Stimulated activated naive CD8-positive, alpha-beta T cell treated with anti-CD3 and anti-CD28 coated beads, Interleukin-15, Interleukin-2, amounts not matched to agents 100 U/mL and 50 U/mL, for 24 hours (primary cell): ENCODE measurements at regions not wholly inside any gene's neighbourhood (a gene's known extent, or its start where the extent isn't known, plus 50 kb on each side); places are given as distances from the start of the nearest gene placed in this dataset.
"Not testable (repeated sequence)": the region's sequence is repeated elsewhere in the genome, so short reads cannot be mapped to it uniquely, and the experiment has no call there.

Experiments
- ATAC-seq: fragments of 150-1000 bp; cut with Tn5 transposase; one replicate; pipeline ENCODE4 v1.10.0; 2021
- DNase-seq: peaks from one replicate; pipeline ENCODE4 v3.0.0; 2021

DNA sequence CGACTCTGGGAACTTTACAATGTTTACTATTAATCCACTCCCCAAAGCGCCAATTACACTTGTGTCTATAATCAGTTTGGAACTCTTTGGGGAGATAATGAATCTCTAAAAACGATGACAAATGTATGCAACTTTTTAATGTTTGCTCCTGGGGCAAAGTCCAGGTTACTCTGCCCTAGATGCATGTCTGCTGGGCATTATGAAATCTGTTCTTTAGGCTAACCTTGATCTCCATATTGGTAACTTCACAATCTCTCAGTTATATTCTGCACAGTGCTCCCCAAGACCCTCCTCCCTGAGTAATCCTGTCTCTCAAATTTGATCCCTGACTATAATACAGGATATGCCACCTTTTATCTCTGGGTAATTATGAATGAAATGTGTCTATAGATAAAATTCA, 152.2 kb upstream of the TRPM3 start:
- ATAC-seq (no peak), DNase-seq (no peak)

GRCh38 chr9:71271602-71272001, 150.2 kb upstream of the TRPM3 start:
- DNase-seq (no peak), ATAC-seq (no peak)

GRCh38 chr9:71270554-71270953, 149.1 kb upstream of the TRPM3 start:
- ATAC-seq (no peak), DNase-seq (no peak)

DNA sequence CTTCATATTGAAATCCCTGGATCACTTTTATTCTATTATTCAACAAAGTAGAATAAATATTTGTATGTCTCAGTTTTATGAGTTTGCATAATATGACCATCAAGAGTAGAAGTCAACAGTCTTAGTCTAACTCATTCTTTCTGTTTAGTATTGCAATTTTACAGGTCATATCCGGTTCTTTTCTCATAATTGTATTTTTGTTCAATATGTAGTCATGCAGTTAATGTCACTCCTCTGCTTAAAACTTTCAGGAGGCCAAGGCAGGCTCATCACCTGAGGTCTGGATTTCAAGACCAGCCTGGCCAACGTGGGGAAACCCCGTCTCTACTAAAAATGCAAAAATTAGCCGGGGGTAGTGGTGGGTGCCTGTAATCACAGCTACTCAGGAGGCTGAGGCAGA, 148.4 kb upstream of the TRPM3 start:
- DNase-seq (no peak), ATAC-seq (no peak)

DNA sequence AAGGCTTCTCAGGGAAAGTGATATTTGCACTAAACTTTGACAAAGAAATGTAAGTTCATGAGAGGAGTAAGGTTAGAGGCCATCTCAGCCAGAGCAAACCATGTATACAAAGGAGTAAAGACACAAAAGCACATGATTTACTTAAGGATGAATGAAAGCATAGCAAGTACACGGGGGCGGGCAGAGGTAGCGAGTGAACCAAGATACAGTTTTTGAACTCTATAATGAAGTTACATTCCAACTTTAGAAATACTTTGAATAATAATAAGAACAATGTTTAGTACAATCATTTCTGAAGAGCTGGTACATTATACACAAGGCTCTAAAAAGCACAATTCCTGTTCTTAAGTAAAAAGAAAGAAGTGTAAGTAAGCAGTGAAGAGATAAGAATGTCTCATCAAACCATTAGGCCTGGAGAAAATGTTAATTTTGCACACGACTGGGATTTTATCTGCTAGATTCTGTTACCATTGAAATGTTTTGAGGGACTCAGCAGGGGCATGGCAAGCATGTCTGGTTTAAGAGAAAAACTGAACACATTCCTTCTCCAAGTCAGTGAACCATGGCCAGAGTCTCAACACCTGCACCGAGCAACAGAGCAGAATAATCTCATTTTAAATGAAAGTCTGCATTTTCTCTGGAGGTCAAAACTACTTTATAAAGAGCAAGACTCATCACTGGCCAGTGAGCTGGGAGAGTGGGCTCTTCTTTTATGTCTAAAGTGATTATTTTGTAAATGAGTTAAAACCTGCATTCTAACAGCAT, 147.6 kb upstream of the TRPM3 start:
- ATAC-seq (no peak), DNase-seq (no peak)

GRCh38 chr9:71263451-71263850, 142.0 kb upstream of the TRPM3 start:
- no peak for ATAC-seq
- no peak for DNase-seq

GRCh38 chr9:71260419-71260818, 139.0 kb upstream of the TRPM3 start:
- ATAC-seq, DNase-seq: not testable (repeated sequence)

GRCh38 chr9:71254592-71255277, 133.3 kb upstream of the TRPM3 start:
- DNase-seq (no peak), ATAC-seq (no peak)

- ATAC-seq (no peak), DNase-seq (no peak)
These were observed 131.6 kb upstream of the TRPM3 start for GRCh38 chr9:71253011-71253410.

DNA sequence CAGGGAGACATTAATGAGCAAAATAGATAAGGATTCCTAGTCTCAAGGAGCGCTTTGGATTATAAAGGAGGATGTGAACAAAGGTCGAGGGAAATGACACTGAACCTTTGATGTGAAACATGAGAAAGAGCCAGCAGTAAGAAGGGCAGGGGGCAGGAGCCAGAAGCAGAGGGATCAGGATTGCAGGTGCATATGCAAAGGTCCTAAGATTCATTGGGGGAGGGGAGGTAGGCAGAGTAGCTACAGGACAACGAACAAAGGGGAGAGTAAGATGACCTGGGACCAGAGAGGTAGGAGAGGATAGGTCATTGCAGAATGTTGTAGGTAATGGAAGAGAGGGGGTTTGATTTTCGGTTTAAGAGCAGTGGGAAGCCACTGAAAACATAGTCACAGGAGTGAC, 129.2 kb upstream of the TRPM3 start:
- ATAC-seq = no peak
- DNase-seq = no peak

DNA sequence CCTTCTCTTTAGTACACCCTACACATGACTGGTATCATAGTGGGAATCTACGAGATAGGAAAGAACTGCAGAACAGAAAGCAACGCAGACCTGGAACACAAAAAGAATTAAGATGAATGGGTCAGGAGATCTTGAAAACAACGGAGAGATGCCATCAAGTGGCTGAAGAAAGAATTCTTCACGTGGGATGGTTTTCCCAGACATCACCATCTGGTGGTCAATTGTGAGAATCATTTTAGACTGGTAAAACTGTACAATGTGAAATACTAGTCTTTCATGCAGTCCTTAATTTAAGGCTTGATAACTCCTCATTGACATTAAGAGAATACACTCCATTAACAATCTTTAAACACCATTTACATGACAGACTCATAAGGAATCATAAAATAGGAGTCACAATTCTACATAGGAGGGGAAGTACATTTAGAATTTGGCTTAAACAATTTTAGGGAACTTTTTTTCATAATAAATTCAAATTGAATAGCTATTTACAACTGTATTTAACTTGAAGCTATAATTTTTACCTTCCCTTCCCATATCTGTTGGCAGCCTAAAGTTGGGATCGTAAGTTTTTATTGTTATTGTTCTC, 128.4 kb upstream of the TRPM3 start:
- DNase-seq = no peak
- no peak for ATAC-seq

- DNase-seq (no peak), ATAC-seq (no peak)
These were observed 124.2 kb upstream of the TRPM3 start for GRCh38 chr9:71245651-71246050.

DNA sequence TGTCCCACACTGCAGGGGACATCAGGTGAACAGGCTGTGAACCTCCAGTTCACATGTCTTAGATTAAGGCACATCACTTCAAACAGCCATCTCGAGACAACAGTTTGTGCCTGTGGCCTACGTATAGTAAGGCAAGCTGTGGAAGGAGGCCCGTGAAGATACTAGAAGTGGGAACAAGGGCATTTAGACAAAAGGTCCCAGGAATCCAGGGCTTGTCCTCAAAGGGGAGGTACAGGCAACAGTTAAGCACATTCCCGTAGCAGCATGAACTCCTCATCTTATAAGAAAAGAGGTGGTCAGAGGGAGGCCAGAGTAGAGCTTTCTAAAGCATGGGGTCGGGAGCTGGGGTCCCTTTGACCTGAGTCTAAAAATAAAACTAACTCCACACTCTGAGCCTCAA, 122.5 kb upstream of the TRPM3 start:
- ATAC-seq (no peak), DNase-seq (no peak)

GRCh38 chr9:71242081-71242480, 120.7 kb upstream of the TRPM3 start:
- ATAC-seq (no peak), DNase-seq (no peak)

- ATAC-seq (no peak), DNase-seq (no peak)
These were observed 115.6 kb upstream of the TRPM3 start for GRCh38 chr9:71237051-71237450.

GRCh38 chr9:71233646-71234045, 112.2 kb upstream of the TRPM3 start:
- DNase-seq = no peak
- no peak for ATAC-seq

DNA sequence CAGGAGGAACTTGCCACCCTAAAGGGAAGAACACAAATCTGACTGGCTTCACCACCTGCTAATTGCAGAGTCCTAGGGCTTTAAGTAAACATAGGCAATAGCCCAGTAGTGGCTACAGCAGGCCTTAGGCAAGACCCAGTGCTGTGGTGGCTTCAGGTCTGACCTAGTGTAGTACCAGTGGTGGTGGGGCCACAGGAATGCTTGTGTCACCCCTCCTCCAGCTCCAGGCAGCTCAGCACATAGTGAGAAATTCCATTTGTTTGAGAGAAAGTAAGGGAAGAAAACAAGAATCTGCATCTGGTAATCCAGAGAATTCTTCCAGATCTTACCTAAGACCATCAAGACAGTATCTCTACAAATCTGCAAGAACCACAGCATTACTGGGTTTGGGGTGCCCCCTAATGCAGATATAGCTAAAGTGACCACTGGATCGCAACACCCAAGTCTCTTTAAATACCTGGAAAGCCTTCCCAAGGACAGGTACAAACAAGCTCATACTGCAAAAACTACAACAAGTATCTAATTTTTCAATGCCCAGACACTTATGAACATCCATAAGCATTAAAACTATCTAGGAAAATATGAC, 102.6 kb upstream of the TRPM3 start:
- DNase-seq = no peak
- ATAC-seq = no peak

- no peak for ATAC-seq
- no peak for DNase-seq
These were observed 97.4 kb upstream of the TRPM3 start for GRCh38 chr9:71218774-71219173.

GRCh38 chr9:71213633-71214032, 92.2 kb upstream of the TRPM3 start:
- ATAC-seq (no peak), DNase-seq (no peak)

DNA sequence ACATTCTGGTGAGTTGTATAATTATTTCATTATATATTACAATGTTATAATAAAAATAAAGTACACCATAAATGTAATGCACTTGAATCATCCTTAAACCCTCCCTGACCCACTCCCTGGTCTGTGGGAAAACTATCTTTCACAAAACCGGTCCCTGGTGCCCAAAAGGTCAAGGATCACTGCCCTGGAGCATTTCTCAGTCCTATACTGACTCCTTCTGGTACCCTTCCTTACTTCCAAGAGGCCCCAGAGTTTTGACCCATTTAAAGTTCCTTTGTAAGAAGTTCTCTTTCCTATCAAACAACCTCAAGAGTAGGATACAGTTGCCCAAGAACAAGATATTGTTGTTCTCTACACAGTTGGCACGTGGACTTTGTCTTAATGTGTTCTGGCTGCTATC, 88.9 kb upstream of the TRPM3 start:
- no peak for ATAC-seq

DNA sequence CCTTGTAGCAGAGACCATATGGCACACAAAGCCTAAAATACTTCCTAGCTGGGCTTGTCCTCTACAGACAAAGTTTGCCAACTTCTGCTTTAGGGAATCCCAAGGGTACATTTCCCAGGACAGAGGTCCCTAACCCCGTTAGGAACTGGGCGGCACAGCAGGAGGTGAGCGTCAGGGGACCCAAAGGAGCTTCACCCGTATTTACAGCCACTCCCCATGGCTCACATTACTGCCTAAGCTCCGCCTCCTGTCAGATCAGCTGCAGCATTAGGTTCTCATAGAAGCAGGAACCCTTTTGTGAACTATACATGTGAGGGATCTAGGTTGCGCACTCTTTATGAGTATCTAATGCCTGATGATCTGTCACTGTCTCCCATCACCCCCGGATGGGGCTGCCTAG, 88.5 kb upstream of the TRPM3 start:
- ATAC-seq (no peak), DNase-seq (no peak)

More for the DNA sequence above, 88.9 kb upstream of the TRPM3 start:
- no peak for DNase-seq

GRCh38 chr9:71202931-71203330, 81.5 kb upstream of the TRPM3 start:
- no peak for ATAC-seq
- DNase-seq = no peak

DNA sequence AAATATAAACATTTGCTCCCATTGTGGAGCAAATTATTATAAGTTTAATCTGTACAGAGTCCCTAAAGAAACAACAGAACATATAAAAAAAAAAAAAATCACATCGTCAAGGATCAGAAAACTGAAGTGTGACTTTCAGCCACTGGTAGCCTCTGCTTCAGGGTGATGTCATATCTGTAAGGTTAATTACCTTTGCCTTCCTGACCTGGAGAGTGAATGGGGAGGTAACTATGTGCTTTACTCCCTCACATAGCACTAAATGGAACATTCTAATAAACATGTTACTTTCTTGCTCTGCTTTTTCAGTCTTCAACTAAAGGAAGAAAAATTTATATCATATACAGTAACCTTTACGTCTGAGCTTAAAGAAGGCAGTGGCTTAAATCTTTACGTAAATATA, 70.3 kb upstream of the TRPM3 start:
- ATAC-seq (no peak), DNase-seq (no peak)
